ENCODE measurements at regions not wholly inside any gene's neighbourhood (a gene's known extent, or its start where the extent isn't known, plus 50 kb on each side); places are given as distances from the start of the nearest gene placed in this dataset.

DNA sequence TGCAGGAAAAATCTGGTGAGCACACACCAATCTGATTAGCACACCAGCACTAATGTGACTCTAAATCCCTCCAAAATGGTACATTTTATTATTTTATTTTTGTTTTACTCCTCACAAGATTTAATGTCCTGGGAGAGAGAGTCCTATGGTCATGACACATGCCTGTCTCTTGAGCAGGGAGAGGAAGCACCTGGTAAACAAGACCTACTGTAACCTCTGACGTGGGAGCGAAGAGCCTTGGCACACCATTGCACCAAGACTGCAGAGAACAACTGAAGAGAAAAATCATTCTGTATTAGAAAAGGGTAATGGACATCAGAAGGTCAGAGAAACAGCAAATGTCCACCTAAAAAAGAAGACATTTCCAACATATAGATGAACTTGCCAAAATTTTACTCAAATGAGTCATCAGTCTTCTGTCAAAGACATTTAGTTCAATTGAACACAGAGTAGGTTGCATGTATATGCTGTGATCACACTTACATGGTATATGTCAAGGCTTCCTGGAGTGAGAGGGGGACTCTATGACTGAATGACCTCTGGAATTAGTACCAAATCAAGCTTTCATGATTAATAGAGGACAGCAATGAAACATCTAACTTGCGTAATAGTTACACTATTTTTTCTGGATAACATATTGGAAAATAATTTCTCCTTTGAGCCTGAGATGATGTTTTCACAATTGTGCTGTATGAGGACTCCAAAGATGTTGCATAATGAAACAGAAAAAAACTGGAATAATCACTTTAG, 186.9 kb upstream of the FLRT2 start:
- TF ChIP-seq, protein P1, sequence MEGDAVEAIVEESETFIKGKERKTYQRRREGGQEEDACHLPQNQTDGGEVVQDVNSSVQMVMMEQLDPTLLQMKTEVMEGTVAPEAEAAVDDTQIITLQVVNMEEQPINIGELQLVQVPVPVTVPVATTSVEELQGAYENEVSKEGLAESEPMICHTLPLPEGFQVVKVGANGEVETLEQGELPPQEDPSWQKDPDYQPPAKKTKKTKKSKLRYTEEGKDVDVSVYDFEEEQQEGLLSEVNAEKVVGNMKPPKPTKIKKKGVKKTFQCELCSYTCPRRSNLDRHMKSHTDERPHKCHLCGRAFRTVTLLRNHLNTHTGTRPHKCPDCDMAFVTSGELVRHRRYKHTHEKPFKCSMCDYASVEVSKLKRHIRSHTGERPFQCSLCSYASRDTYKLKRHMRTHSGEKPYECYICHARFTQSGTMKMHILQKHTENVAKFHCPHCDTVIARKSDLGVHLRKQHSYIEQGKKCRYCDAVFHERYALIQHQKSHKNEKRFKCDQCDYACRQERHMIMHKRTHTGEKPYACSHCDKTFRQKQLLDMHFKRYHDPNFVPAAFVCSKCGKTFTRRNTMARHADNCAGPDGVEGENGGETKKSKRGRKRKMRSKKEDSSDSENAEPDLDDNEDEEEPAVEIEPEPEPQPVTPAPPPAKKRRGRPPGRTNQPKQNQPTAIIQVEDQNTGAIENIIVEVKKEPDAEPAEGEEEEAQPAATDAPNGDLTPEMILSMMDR (IDR thresholded peaks at IDR 0.05; ENCODE audit: insufficient read depth, low read length): no peak
- no peak for TF ChIP-seq POLR2AphosphoS5 (IDR thresholded peaks at IDR 0.05; ENCODE audit: low read depth)
